ENCODE measurements at regions not wholly inside any gene's neighbourhood (a gene's known extent, or its start where the extent isn't known, plus 50 kb on each side); places are given as distances from the start of the nearest gene placed in this dataset.

- no peak for TF ChIP-seq CTCF (IDR thresholded peaks at IDR 0.05 in 4 of 5, conservative IDR thresholded peaks at IDR 0.05 in 1 of 5)
- TF ChIP-seq POLR2A (IDR thresholded peaks at IDR 0.05), result no peak
Observed at GRCh38 chr12:131604859-131605258, 106.0 kb upstream of the SFSWAP start.

All from gastrocnemius medialis (tissue), 4 donors.